ENCODE measurements at regions not wholly inside any gene's neighbourhood (a gene's known extent, or its start where the extent isn't known, plus 50 kb on each side); places are given as distances from the start of the nearest gene placed in this dataset.
"Not testable (repeated sequence)": the region's sequence is repeated elsewhere in the genome, so short reads cannot be mapped to it uniquely, and the experiment has no call there.

DNA sequence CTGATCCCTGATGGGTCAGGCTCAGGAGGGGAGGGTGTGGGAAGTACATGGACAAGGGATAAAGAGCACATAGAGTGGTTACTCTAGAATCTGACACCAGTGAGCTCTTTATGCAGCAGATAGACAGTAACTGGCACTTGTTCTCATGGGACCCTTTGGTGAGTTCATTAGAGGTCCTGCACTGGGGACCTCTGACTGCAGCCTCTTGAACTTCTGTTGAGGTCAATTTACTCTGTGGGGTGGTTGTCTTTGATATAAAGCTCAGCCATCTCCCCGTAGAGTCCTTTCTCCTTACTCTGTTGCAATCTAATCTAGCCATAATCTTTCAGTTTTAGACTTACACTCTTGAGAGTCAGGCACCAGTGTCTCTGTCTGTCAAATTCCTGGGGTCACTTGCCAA is 222.4 kb downstream of the GPAT3 start:
- DNase-seq, result no peak

DNA sequence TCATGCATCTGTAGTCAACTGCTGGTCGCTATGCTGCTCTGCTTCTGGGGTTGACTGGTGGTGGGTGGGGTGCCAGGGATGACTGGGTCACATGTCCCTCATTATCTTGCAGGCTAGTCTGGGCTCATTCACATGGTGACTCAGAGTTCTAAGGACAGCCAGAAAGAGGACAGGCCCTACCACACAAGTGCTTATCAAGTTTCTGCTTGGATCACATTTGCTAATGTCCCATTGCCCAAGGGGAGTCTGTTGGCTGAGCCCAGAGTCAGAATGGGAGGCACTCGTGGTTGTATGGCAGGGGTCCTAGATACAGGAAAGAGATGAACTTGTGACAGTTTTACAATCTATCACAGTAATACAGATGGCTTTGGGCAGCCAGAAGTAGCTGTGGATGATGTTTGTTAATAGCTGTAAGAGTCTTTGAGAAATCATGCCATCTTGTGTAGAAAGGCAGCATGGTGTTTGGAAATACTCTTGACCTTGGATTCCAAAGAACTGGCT is 221.3 kb downstream of the GPAT3 start:
- no peak for DNase-seq

DNA sequence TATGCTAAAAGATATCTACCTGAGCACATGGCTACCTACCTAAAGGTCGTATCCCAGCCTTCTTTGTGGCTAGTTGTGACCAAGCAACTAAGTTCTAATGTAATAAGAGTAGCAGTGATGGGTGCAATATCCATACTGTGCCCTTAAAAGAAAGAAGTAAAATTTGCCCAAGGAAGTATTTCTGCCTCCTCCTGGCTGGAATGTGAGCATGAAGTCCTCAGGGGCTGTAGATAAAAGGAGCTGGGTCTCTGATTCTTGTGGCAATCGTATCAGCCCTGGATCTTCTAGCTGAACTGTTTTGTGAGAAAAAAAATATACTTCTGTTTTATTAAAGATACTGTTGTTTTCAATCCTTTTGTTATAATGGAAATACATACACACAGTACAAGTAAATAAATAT is 217.4 kb downstream of the GPAT3 start:
- DNase-seq, result no peak

DNA sequence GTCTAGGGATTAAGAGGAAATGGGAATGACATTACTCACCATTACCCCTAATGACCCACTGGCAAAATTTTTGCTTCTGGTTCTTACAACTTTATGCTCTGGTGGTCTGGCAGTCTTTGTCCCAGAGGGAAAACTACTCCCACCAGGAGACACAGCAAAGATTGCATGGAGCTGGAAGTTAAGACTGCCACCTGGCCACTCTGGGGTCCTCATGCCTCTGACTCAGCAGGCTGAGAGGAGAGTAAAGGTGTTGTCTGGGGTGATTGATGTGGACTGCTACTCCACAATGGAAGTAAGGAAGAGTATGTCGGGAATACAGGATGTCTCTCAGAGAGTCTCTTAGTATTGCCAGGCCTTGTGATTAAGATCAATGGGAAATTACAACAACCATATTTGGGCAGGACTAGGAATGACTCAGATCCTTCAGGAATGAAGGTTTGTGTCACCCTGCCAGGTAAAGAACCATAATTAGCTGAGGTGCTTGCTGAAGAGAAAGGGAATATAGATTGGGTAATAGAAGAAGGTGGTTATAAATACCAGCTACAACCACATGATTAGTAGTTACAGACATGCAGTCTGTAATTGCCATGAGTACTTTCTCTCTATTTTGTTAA is 215.5 kb downstream of the GPAT3 start:
- DNase-seq, result no peak

DNA sequence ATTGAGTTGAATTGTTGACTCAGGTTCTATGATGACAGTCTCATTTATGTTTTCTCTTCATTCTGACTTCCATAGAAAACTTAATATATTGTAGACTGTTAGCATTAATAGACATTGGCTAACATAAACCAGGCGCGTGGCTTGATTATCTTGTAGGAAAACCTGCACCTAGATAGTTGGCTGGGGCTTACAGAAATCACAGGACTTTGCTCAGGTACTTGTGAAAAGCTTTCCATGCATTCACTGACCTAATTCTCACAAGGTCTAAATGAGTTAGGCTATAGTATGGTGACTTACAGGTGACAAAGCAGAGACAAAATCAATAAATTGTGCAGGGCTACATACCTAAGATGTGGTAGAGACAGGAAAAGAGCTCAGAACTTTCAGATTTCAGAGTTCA is 212.8 kb downstream of the GPAT3 start:
- DNase-seq, result no peak

DNA sequence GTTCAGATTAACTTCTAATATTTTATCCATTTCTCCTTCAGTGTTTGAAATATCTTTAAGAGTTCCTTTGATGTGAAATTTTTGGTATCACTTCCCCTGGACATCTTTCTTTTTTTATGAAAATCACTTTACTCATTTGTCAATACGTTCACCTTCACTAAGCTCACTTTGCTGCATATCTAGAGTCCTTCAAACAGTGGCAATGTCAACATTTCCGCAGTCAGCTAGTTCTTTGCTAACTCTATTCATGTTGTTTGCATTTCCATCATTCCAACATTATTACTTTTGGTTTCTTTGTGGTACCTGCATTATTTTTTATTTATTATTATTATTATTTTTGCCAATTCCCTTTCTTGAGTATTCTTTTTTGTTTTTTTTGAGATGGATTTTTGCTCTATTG is 203.0 kb downstream of the GPAT3 start:
- DNase-seq, result no peak

DNA sequence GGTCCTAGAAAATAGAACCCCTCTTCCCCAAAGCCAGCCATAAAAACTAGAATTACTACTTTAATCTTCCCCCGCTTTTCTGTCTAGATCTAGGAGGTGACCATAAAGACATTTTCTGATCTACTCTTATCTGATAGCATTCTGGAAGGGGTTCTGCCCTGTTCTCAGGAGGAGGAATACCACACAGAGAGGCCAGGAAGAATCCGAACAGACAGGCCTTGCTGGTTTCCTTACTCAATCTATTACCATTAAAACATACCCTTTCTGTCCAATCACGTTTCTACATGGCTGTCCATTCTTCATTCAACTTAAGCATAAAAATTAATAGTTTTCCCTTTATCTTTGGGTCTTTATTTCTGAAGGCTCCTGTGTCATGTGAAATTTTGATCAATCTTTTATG is 198.7 kb downstream of the GPAT3 start:
- DNase-seq, result no peak

DNA sequence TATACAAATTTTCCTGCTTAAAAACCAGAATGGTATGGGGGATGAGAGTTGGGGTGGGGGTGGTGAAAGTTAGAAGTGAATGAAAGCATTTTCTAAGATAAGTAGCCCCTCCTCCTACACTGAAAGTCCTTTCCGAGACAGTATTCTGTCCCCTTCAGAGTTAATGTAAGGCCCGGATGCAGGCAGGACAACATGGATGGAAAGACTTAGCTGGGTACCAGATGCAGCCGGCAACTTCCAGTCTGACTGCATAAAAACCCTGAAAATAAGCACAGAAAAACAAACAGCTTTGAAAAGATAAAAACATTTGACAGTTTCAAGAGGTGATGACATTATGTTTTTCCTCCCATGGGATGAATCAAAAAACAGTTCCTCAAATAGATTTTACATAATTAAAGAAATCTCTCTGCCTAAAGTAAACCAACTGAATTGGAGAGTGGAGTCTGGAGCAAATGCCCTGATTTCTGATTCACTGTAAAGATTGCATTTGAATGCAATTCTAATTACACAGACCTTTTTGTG is 196.3 kb downstream of the GPAT3 start:
- no peak for DNase-seq

DNA sequence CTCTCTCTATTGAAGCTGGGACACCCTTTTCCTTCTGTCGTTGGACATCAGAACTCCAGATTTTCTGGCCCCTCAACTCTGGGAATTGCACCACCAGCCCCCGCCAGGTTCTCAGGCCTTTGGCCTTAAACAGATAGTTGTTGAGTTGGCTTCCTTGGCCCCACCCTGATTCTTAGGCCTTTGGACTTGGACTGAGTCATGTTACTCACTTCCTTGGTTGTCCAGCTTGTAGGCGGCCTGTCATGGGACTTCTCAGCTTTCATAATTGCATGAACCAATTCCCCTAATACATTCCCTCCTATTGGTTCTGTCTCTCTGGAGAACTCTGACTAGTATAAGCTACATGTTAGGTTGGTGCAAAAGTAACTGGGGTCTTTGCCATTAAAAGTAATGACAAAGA is 195.7 kb downstream of the GPAT3 start:
- no peak for DNase-seq

DNA sequence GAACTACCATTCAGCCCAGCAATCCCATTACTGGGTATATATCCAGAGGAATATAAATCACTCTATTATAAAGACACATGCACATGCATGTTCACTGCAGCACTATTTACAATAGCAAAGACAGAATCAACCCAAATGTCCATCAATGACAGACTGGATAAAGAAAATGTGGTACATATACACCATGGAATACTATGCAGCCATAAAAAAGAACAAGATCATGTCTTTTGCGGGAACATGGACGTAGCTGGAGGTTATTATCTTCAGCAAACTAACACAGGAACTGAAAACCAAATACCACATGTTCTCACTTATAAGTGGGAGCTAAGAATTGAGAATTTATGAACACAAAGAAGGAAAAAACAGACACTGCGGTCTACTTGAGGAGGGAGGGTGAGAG is 195.1 kb downstream of the GPAT3 start:
- not testable (repeated sequence) for DNase-seq

DNA sequence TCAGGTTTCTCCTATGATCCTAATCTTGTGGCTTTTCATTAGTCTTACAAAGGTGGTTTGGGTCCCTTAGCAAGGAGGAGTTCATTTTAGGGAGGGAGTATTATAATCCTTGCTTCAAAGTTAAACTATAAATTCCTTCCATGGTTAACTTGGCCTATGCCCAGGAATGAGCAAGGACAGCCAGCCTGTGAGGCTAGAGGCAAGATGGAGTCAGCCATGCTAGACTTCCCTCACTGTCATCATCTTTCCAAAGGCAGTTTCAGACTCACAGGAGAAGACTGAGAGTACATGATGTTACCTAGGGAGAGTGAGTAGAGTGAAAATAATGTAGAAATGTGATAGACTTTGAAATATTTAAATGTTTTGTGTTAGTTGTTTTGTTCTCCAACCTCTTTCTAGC is 192.3 kb downstream of the GPAT3 start:
- no peak for DNase-seq

DNA sequence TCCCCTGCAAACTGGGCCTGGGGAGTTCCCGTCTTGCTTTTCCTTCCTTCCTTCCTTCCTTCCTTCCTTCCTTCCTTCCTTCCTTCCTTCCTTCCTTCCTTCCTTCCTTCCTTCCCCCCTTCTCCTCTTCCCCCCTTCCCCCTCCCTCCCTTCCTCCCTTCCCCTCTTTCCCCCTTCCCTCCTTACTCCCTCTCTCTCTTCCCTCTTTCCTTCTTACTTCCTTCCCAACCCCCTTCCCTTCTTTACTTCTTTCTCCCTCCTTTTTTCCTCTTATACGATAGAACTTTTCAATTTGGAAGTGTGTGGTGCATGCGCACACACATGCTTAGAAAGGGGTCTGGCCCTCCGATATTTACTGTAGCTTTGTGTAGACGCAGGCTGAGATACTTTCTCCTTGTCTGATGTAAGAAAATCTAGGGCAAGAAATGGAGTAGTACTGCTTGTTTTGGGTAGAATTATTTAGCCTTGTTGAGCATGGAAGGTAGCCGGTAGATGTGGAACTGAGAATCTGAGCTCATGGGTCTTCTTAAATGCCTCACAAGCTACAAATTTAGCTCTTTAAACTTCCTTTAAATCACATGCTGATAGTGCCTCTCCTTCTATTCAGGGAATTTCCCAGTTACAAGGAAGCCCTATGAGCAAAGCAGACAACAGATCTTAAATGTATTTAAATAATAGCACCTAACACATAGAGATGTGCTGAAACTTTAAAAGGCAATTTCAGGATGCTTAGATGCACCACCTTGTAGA is 189.6 kb downstream of the GPAT3 start:
- DNase-seq, result no peak

DNA sequence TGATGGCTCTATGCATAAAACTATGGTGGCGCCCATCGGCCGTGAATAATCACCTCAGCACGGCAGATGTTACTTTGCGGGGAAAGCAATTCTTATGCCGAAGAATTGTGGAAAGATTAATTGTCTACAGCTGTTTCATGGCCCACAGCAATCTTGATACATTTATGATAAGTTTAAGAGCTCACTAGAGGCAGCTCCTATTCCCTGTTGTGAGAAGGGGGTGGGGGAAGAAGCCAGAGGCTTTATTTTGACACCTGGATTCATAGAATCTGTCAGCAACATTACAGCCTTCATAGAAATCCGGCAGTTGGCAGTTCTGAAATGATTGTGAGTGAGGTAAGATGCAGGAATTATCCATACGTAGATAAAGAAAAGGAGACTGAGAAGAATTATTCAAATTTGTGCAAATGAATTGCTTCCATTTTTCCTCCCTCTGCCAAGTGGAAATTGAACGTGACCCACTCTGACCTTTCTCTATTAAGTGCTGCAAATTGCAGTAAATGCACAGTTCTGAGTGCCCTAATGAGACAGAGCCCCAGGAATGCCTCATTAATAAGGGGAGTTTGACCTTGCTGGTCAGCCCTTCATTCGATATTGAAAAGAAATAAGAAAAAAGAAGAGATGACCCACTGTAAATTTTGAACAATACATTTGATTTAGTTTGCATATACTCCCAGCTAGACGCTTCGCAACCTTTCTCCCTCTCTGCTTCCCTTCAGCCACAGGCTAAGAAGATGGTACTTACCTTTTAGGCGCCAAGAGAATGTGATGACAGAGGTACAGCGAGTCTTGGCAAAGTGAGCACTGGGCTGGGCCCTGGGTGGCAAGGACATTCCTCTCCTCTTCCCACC is 188.8 kb downstream of the GPAT3 start:
- no peak for DNase-seq

DNA sequence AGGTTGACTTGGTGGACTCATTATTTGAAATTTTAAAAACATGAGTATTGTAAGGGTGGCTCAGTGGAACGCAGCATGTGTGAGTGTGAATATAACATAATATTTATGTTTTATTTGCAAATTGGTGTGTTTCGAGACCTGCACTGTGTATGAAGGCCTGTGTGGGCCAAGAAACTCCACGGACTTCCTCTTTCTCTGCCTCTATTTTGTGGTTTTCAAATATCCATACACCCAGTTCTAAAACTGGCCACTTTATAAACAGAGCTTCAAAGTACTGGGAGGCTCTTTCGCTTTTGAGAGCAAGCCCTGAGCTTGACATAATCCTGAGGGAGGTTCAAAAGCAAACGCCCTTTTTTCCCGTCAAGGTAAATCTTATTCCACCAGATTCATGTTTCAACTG is 187.7 kb downstream of the GPAT3 start:
- no peak for DNase-seq

DNA sequence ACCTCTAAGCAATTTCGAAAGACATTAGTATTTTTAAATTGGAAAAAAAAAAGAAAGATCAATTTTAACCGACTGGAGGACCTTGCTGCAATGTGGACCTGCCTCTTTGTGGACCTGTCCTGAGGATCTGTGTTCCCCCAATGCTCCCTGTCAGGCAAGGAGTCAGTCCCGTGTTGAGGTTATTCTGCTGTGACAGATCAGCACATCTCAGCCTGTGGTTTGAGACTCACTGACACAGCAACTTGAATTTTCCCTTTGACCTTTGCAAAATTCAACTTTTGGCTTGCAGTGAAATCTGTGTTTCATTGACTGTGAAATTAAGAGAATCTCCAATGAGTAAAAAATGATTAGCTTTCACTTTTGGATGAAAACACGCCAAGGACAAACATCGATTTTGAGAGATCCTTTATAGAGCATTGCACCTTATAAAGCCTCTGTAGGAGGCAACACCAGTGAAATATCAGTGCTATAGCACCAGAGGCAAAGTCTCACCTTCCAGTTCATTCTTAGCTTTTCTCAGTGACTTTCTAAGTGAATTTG is 186.9 kb downstream of the GPAT3 start:
- no peak for DNase-seq

DNA sequence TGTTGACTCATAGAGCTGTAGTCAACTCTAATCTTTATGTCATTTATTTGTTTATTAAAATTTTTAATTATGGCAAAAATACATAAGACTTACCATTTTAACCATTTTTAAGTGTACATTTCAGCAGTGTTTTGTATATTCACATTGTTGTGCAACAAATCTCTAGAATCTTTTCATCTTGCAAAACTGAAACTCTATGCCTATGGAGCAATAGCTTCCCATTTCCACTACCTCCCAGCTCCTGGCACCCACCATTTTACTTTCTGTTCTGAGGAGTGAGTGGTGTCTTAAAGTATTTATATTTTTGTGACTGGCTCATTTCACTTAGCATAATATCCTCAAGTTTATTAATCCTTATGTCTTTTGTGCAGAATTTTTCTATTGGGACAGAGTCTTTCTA is 181.0 kb downstream of the GPAT3 start:
- DNase-seq, result no peak

DNA sequence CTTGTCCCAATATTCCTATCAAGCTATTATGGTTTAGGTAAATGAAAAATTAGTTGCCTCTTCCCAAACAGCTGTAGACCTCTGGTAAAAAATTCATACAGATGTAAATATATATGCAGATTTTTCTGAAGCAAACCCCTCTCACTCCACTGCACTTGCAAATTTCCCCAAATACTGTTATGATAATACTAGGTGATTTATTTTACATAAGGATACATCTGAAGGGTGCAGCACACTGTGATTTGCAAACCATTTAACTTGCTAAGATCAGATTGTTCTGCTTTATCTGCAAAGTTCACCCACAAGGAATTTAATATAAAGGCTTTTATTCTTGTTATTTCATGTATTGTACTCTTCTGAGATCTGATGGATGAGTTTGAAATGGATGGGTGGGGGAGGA is 177.0 kb downstream of the GPAT3 start:
- no peak for DNase-seq

DNA sequence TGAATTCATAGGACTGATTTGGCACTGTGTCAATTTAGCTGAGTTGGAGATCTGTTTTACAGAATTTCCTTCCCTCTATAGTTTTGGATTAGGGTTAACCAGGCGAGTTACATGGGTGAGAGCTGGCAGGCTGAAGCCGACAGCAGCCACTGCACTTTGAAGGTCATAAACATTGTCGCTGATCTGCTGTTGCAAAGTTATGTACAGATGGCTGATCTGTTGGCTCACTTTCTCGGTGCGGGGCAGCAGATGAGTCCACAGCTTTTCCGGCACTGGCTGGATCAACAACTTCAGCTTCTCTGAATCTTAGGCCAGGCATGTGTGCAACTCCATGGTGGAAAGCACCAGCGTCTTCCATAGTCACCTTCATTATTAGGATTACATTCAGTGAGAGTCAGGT is 173.7 kb downstream of the GPAT3 start:
- no peak for DNase-seq

DNA sequence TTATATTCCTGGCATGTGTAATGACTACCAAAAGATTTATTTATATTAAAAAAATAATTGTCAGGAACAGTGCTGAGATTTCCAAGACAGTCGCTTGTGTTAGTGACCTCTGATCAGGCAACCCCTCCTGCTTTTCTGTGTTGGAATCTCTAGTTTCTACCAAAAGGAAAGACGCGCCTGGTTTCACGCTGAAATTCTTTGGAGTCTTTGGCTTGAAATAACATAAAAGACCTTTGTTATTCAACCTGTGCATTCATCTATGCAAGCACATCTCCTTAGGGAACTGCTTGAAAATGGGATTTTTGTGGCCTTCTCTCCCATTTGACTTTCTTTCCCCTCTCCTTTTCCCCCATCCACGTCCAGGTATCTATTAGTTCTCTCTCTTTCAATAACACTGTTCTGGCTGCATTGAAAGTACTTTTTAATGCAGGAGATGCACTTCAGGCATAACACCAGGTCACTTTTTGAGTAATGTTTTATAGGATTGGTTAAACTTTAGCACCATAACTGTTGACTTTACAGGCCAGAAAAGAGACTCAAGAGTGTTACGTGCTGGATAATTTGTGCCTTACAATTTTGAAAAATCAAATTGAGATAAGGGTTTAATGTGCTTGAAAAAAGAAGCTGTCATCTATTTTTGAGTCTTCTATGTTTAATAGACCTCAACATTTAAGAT is 172.7 kb downstream of the GPAT3 start:
- no peak for DNase-seq

DNA sequence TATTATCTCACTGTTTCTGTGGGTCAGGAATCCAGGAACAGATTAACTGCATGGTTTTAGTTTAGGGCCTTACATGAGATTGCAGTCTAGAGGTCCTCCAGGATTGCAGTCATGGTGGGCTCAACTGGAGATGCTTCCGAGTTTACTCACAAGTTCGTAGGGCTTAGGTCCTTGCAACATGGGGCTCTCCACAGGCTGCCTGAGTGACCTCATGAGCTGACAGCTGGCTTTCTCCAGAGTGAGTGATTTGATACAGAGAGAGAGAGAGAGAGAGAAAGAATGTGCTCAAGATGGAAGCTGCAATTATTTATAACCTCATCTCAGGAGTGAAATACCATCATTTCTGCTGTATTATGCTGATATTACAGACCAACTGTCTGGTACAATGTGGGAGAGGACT is 168.9 kb downstream of the GPAT3 start:
- no peak for DNase-seq

DNA sequence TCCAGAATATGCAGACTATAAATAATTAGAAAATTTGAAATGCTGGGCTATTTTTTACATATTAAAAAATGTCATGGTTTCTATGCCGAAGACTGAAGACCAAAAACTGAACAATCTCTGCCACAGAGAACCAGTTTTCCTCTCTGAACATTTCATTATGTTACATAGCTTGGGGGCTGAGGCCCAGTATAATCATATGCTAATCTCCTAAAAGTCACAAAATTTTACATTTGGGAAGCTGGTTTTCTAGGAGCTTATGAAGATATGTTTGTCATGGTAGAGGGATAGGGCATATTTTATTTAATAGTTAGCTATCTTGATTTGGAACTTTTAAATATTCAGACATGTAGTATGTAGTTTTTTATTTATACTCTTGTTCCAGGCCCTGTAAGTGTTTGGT is 167.8 kb downstream of the GPAT3 start:
- DNase-seq, result no peak

DNA sequence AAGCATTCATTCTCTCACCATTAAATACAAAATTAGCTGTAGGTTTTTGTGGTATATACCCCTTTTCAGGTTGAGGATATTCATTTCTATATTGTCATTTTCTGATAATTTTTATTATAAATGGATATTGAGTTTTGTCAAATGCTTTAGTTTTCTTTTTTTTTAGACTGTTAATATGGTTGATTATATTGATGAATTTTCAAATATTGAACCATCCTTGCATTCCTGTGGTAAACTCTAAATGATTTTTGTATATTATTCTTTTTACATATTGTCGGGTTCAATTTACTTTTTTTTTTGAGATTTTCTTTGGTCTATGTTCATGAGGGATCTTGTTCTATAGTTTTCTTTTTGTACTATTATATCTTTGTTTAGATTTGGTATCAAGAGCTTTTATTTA is 165.1 kb downstream of the GPAT3 start:
- no peak for DNase-seq

DNA sequence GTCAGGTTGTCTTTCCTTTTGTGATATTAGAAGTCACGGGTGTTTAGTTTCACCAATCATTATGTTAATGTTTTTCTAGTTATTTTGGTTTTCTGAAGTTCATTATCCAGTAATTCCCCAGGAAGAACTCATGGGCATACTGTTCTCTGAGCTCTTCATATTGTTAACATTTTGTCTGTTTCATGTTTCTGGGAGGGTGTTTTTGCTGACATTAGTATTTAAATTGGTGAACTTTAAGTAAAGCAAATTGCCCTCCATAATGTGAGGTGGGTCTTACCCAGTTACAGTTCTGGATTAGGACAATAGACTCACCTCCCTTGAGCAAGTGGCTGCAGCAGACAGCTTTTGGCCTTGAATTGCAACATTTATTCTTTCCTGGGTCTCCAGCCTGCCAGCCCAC is 163.4 kb downstream of the GPAT3 start:
- DNase-seq, result no peak

All from right forelimb (tissue), 1 donor.